CD14-positive monocyte (primary cell): ENCODE measurements at regions not wholly inside any gene's neighbourhood (a gene's known extent, or its start where the extent isn't known, plus 50 kb on each side); places are given as distances from the start of the nearest gene placed in this dataset.

ENCODE experiments used
- DNase-seq, 3 donors: peaks; one replicate each; pipeline ENCODE4 v3.0.0-alpha.2; 2011 to 2022
- H2AFZ ChIP-seq: 2 replicates; pipeline ENCODE4 v1.6.0; 2012; ENCODE audit warnings: mild to moderate bottlenecking, low read depth, low read length, inconsistent platforms; ENCODE audit not compliant: insufficient read depth, poor library complexity, severe bottlenecking
- H3K27ac ChIP-seq, 2 donors: 1 replicate in 1 of 2; 2 replicates in 1 of 2; pipeline ENCODE4 v1.5.1; 2012 to 2013; ENCODE audit warnings: low read length in 2 of 2, control low read depth in 1 of 2, inconsistent platforms in 1 of 2, low read depth in 1 of 2, mild to moderate bottlenecking in 1 of 2
- H3K27me3 ChIP-seq, 2 donors: one replicate each; pipeline versions ENCODE4 v1.6.0 to v1.6.1; 2011 to 2013; ENCODE audit warnings: low read length in 2 of 2; ENCODE audit not compliant: control insufficient read depth in 2 of 2, insufficient read depth in 2 of 2
- H3K36me3 ChIP-seq, 2 donors: replicated peaks in 1 of 2; 1 replicate in 1 of 2; 2 replicates in 1 of 2; pipeline versions ENCODE4 v1.5.1 to v1.6.1; 2012 to 2013; ENCODE audit warnings: low read length in 2 of 2, control low read depth in 1 of 2, inconsistent platforms in 1 of 2, mild to moderate bottlenecking in 1 of 2; ENCODE audit not compliant: insufficient read depth in 2 of 2, control insufficient read depth in 1 of 2
- H3K4me1 ChIP-seq, 2 donors: 1 replicate in 1 of 2; 2 replicates in 1 of 2; pipeline versions ENCODE4 v1.5.1 to v1.6.1; 2012 to 2013; ENCODE audit warnings: low read length in 2 of 2, control low read depth in 1 of 2, inconsistent platforms in 1 of 2, mild to moderate bottlenecking in 1 of 2, moderate library complexity in 1 of 2; ENCODE audit not compliant: insufficient read depth in 2 of 2, control insufficient read depth in 1 of 2
- H3K4me2 ChIP-seq: replicated peaks from 2 replicates; pipeline ENCODE3; 2012; ENCODE audit warnings: low read length, moderate library complexity, mild to moderate bottlenecking; ENCODE audit not compliant: poor library complexity, severe bottlenecking; ENCODE audit errors: extremely low read depth
- H3K4me3 ChIP-seq, 3 experiments: fragments of 200-600 bp in 1 of 3; sonication (generic) in 1 of 3; replicated peaks in 1 of 3; 1 replicate in 2 of 3; 2 replicates in 1 of 3; pipeline ENCODE4 v1.5.1; 2011 to 2013; ENCODE audit warnings: low read length in 3 of 3, mild to moderate bottlenecking in 3 of 3, control low read depth in 2 of 3, low read depth in 2 of 3, inconsistent platforms in 1 of 3, moderate library complexity in 1 of 3
- H3K79me2 ChIP-seq: 2 replicates; pipeline ENCODE4 v1.6.0; 2012; ENCODE audit warnings: mild to moderate bottlenecking, control low read depth, inconsistent platforms, low read length, moderate library complexity; ENCODE audit not compliant: insufficient read depth
- H3K9ac ChIP-seq: 2 replicates; pipeline ENCODE4 v1.6.0; 2017; ENCODE audit warnings: low read length, mild to moderate bottlenecking; ENCODE audit not compliant: insufficient read depth, poor library complexity, severe bottlenecking
- H3K9me3 ChIP-seq, 2 donors: replicated peaks in 1 of 2; 1 replicate in 1 of 2; 2 replicates in 1 of 2; pipeline versions ENCODE4 v1.5.1 to v1.6.1; 2012 to 2013; ENCODE audit warnings: low read length in 2 of 2, control low read depth in 1 of 2; ENCODE audit not compliant: control insufficient read depth in 1 of 2, insufficient read depth in 1 of 2
- H4K20me1 ChIP-seq: 2 replicates; pipeline ENCODE4 v1.6.0; 2012; ENCODE audit warnings: mild to moderate bottlenecking, low read length, control low read depth, moderate library complexity; ENCODE audit not compliant: insufficient read depth
- H3K27ac Mint-ChIP-seq, 7 donors: one replicate each; pipeline ENCODE4 v1.8.0; 2020; ENCODE audit warnings: mild to moderate bottlenecking in 7 of 7, mixed read lengths in 7 of 7, moderate library complexity in 6 of 7, inconsistent platforms in 2 of 7
- H3K27me3 Mint-ChIP-seq, 3 donors: one replicate each; pipeline ENCODE4 v1.8.0; 2021 to 2022; ENCODE audit warnings: low read depth in 3 of 3, mild to moderate bottlenecking in 3 of 3, mixed read lengths in 3 of 3, moderate library complexity in 3 of 3, inconsistent platforms in 1 of 3
- H3K36me3 Mint-ChIP-seq, 2 donors: one replicate each; pipeline ENCODE4 v1.8.0; 2020; ENCODE audit warnings: mixed read lengths in 2 of 2, inconsistent platforms in 1 of 2, mild to moderate bottlenecking in 1 of 2
- H3K4me1 Mint-ChIP-seq: one replicate; pipeline ENCODE4 v1.8.0; 2020; ENCODE audit warnings: mild to moderate bottlenecking, mixed read lengths
- H3K4me3 Mint-ChIP-seq, 2 donors: one replicate each; pipeline ENCODE4 v1.8.0; 2020; ENCODE audit warnings: mild to moderate bottlenecking in 2 of 2, mixed read lengths in 2 of 2, moderate library complexity in 1 of 2
- H3K9me3 Mint-ChIP-seq, 7 donors: one replicate each; pipeline ENCODE4 v1.8.0; 2020 to 2022; ENCODE audit warnings: mixed read lengths in 7 of 7, mild to moderate bottlenecking in 6 of 7, moderate library complexity in 6 of 7, inconsistent platforms in 2 of 7
- CTCF ChIP-seq: fragments of 200-600 bp; IDR thresholded peaks from one replicate; pipeline ENCODE4 v1.8.0; 2022; ENCODE audit warnings: antibody characterized with exemption, mild to moderate bottlenecking
- WGBS: methylation state at CpG from one replicate; pipeline ENCODE4 v1.1.5; 2013; ENCODE audit warnings: missing lambda C conversion rate; ENCODE audit not compliant: insufficient coverage; 5-methylcytosine and 5-hydroxymethylcytosine counted together
- intact Hi-C, 2 donors: fragments of 100-400 bp; cut with micrococcal nuclease; formaldehyde crosslinking; loops; one replicate each; pipeline versions ENCODE4 v1.15.0 to v1.15.1; 2023

- H3K36me3 ChIP-seq: peaks cover 14 to 20% of the 10 kb centered on the region in 2 donors
- DNase-seq: no peak
- H4K20me1 ChIP-seq: peaks cover 11% of the 10 kb centered on the region
- intact Hi-C loops: loop anchor here in 1 of 2 donors (10.0 kb wide), 1 partner anchor 125 kb away; no protein-coding TSS in a partner anchor
- Mint-ChIP-seq H3K27ac (no peak overlapping the region), H3K4me3 (peak overlapping the region in 1 of 2 donors; percentile 78), H3K27me3 (peaks cover 17 to 33% (median 17%) of the 10 kb centered on the region in 3 donors), H3K4me1 (peaks cover 7% of the 10 kb centered on the region), H3K9me3 (peaks cover 0 to 3% (median 2%) of the 10 kb centered on the region in 7 donors), H3K36me3 (peaks cover 14 to 19% of the 10 kb centered on the region in 2 donors)
- no peaks in the 10 kb centered on the region for H3K9me3 ChIP-seq
- peaks cover under 1% of the 10 kb centered on the region for H3K79me2 ChIP-seq
- H3K9ac ChIP-seq: no peak overlapping the region
- H3K4me2 ChIP-seq: no peak overlapping the region
- WGBS: 84% methylated on average over 3 of the region's 3 CpGs
- TF ChIP-seq CTCF: no peak
- H3K4me3 ChIP-seq: no peak overlapping the region
- peaks cover 0 to 8% of the 10 kb centered on the region in 2 donors for H3K27me3 ChIP-seq
- no peaks in the 10 kb centered on the region for H3K4me1 ChIP-seq
- no peak overlapping the region for H2AFZ ChIP-seq
- H3K27ac ChIP-seq: no peak overlapping the region
These were observed 111.8 kb upstream of the IER5L start for GRCh38 chr9:129289883-129290282.

- H3K9ac ChIP-seq: no peak overlapping the region
- intact Hi-C loops: no loop called here
- WGBS: 93% methylated on average over 5 of the region's 13 CpGs
These were observed 111.2 kb upstream of the IER5L start for GRCh38 chr9:129289131-129289731.

More at GRCh38 chr9:129289131-129289731, 111.2 kb upstream of the IER5L start:
- no peak overlapping the region for H3K27ac ChIP-seq
- DNase-seq: no peak
- Mint-ChIP-seq H3K27ac (no peak overlapping the region), H3K36me3 (peaks cover 14 to 22% of the 10 kb centered on the region in 2 donors), H3K4me1 (peaks cover 8% of the 10 kb centered on the region), H3K4me3 (no peak overlapping the region), H3K9me3 (peaks cover 0 to 2% (median 1%) of the 10 kb centered on the region in 7 donors), H3K27me3 (peaks cover 15 to 33% (median 17%) of the 10 kb centered on the region in 3 donors)
- H3K9me3 ChIP-seq: no peaks in the 10 kb centered on the region
- peaks cover 17% of the 10 kb centered on the region for H4K20me1 ChIP-seq
- peaks cover 0 to 2% of the 10 kb centered on the region in 2 donors for H3K4me1 ChIP-seq
- H3K36me3 ChIP-seq: peaks cover 16 to 24% of the 10 kb centered on the region in 2 donors
- H3K4me2 ChIP-seq: no peak overlapping the region
- peaks cover 0 to 8% of the 10 kb centered on the region in 2 donors for H3K27me3 ChIP-seq
- H3K4me3 ChIP-seq: no peak overlapping the region
- H3K79me2 ChIP-seq: peaks cover 6% of the 10 kb centered on the region
- TF ChIP-seq CTCF: no peak
- H2AFZ ChIP-seq: no peak overlapping the region
